ENCODE measurements at regions not wholly inside any gene's neighbourhood (a gene's known extent, or its start where the extent isn't known, plus 50 kb on each side); places are given as distances from the start of the nearest gene placed in this dataset.

DNA sequence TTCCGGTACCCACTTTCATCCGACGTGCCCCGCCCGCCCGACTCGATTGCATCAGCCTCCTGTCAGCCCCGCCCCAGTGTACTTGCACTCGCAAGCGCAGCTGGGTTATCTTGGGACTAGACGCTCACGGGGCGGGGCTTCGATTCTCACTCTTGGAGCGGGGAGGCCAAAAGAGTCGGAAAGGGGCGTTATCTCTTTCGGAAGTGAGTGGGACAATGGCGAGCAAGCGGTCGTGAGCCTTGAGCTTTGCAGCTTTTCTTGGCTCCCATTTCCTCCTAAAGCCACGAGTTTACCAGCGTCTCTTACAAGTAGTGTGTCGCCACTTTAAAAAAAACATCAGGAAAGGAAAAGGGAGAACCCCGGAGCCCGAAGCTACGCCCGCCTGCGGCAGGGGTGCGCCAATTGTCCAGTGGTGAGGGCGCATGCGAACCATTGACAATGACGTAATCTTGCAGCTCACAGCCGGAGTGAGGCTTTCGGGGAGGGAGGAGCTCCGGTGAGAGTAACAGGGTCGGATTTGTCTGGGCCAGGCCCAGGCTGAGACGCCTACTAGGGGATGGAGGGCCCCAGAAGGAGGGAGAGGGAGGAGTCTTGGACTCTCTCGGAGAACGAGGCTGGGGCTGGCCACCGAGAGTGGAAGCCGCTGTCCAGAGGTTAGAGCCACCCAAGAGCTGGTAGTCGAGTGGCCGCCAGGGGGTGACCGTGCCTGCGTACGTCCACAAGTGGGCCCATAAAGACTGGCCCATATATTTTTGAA is 109.5 kb downstream of the GNL3L start (continued):
- TF ChIP-seq, protein P1, sequence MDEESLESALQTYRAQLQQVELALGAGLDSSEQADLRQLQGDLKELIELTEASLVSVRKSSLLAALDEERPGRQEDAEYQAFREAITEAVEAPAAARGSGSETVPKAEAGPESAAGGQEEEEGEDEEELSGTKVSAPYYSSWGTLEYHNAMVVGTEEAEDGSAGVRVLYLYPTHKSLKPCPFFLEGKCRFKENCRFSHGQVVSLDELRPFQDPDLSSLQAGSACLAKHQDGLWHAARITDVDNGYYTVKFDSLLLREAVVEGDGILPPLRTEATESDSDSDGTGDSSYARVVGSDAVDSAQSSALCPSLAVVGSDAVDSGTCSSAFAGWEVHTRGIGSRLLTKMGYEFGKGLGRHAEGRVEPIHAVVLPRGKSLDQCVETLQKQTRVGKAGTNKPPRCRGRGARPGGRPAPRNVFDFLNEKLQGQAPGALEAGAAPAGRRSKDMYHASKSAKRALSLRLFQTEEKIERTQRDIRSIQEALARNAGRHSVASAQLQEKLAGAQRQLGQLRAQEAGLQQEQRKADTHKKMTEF (CRISPR knock-in tag; IDR thresholded peaks at IDR 0.05), result 0 out of 2 replicates have a peak, but pooled peaks have one; percentile 9
- no peak for TF ChIP-seq ZNF709 (CRISPR knock-in tag; IDR thresholded peaks at IDR 0.05)
- no peak for TF ChIP-seq ZNF143 (CRISPR knock-in tag; IDR thresholded peaks at IDR 0.05)
- no peak for TF ChIP-seq ZNF431 (CRISPR knock-in tag; IDR thresholded peaks at IDR 0.05; ENCODE audit: borderline replicate concordance, low read depth)
- no peak for TF ChIP-seq SNAI1 (CRISPR knock-in tag; IDR thresholded peaks at IDR 0.05; ENCODE audit: borderline replicate concordance)
- TF ChIP-seq NCOR1 (IDR thresholded peaks at IDR 0.05; ENCODE audit: borderline replicate concordance, low read length), result no peak
- TF ChIP-seq, protein P2, sequence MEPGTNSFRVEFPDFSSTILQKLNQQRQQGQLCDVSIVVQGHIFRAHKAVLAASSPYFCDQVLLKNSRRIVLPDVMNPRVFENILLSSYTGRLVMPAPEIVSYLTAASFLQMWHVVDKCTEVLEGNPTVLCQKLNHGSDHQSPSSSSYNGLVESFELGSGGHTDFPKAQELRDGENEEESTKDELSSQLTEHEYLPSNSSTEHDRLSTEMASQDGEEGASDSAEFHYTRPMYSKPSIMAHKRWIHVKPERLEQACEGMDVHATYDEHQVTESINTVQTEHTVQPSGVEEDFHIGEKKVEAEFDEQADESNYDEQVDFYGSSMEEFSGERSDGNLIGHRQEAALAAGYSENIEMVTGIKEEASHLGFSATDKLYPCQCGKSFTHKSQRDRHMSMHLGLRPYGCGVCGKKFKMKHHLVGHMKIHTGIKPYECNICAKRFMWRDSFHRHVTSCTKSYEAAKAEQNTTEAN (CRISPR knock-in tag; conservative IDR thresholded peaks at IDR 0.05), result no peak
- peak; percentile 28; the same call in 1 of the 2 replicates for TF ChIP-seq ISL2 (CRISPR knock-in tag; IDR thresholded peaks at IDR 0.05)
- TF ChIP-seq REL (CRISPR knock-in tag; conservative IDR thresholded peaks at IDR 0.05), result no peak
- TF ChIP-seq, protein P3, sequence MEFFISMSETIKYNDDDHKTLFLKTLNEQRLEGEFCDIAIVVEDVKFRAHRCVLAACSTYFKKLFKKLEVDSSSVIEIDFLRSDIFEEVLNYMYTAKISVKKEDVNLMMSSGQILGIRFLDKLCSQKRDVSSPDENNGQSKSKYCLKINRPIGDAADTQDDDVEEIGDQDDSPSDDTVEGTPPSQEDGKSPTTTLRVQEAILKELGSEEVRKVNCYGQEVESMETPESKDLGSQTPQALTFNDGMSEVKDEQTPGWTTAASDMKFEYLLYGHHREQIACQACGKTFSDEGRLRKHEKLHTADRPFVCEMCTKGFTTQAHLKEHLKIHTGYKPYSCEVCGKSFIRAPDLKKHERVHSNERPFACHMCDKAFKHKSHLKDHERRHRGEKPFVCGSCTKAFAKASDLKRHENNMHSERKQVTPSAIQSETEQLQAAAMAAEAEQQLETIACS (CRISPR knock-in tag; IDR thresholded peaks at IDR 0.05), result no peak
- no peak for TF ChIP-seq TBP (CRISPR knock-in tag; IDR thresholded peaks at IDR 0.05)
- TF ChIP-seq SMAD9 (CRISPR knock-in tag; IDR thresholded peaks at IDR 0.05), result no peak
- TF ChIP-seq NR2F1 (CRISPR knock-in tag; IDR thresholded peaks at IDR 0.05), result no peak
- no peak for TF ChIP-seq TEAD2 (CRISPR knock-in tag; IDR thresholded peaks at IDR 0.05)
- TF ChIP-seq, protein P4, sequence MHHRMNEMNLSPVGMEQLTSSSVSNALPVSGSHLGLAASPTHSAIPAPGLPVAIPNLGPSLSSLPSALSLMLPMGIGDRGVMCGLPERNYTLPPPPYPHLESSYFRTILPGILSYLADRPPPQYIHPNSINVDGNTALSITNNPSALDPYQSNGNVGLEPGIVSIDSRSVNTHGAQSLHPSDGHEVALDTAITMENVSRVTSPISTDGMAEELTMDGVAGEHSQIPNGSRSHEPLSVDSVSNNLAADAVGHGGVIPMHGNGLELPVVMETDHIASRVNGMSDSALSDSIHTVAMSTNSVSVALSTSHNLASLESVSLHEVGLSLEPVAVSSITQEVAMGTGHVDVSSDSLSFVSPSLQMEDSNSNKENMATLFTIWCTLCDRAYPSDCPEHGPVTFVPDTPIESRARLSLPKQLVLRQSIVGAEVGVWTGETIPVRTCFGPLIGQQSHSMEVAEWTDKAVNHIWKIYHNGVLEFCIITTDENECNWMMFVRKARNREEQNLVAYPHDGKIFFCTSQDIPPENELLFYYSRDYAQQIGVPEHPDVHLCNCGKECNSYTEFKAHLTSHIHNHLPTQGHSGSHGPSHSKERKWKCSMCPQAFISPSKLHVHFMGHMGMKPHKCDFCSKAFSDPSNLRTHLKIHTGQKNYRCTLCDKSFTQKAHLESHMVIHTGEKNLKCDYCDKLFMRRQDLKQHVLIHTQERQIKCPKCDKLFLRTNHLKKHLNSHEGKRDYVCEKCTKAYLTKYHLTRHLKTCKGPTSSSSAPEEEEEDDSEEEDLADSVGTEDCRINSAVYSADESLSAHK (CRISPR knock-in tag; IDR thresholded peaks at IDR 0.05; ENCODE audit: borderline replicate concordance), result no peak
- TF ChIP-seq, protein P5, sequence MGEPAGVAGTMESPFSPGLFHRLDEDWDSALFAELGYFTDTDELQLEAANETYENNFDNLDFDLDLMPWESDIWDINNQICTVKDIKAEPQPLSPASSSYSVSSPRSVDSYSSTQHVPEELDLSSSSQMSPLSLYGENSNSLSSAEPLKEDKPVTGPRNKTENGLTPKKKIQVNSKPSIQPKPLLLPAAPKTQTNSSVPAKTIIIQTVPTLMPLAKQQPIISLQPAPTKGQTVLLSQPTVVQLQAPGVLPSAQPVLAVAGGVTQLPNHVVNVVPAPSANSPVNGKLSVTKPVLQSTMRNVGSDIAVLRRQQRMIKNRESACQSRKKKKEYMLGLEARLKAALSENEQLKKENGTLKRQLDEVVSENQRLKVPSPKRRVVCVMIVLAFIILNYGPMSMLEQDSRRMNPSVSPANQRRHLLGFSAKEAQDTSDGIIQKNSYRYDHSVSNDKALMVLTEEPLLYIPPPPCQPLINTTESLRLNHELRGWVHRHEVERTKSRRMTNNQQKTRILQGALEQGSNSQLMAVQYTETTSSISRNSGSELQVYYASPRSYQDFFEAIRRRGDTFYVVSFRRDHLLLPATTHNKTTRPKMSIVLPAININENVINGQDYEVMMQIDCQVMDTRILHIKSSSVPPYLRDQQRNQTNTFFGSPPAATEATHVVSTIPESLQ (CRISPR knock-in tag; conservative IDR thresholded peaks at IDR 0.05), result no peak
- TF ChIP-seq MTF2 (CRISPR knock-in tag; IDR thresholded peaks at IDR 0.05; ENCODE audit: borderline replicate concordance), result no peak
- TF ChIP-seq ZNF737 (CRISPR knock-in tag; IDR thresholded peaks at IDR 0.05; ENCODE audit: borderline replicate concordance), result no peak
- TF ChIP-seq ZNF329 (CRISPR knock-in tag; IDR thresholded peaks at IDR 0.05; ENCODE audit: low read depth), result no peak
- no peak for TF ChIP-seq SMAD1 (CRISPR knock-in tag; IDR thresholded peaks at IDR 0.05; ENCODE audit: borderline replicate concordance, low read depth)
- TF ChIP-seq ZFY (CRISPR knock-in tag; IDR thresholded peaks at IDR 0.05), result peak; percentile 60; the same call in 1 of the 2 replicates
- no peak for TF ChIP-seq ZNF34 (CRISPR knock-in tag; IDR thresholded peaks at IDR 0.05; ENCODE audit: borderline replicate concordance)
